ENCODE measurements at regions not wholly inside any gene's neighbourhood (a gene's known extent, or its start where the extent isn't known, plus 50 kb on each side); places are given as distances from the start of the nearest gene placed in this dataset.

DNA sequence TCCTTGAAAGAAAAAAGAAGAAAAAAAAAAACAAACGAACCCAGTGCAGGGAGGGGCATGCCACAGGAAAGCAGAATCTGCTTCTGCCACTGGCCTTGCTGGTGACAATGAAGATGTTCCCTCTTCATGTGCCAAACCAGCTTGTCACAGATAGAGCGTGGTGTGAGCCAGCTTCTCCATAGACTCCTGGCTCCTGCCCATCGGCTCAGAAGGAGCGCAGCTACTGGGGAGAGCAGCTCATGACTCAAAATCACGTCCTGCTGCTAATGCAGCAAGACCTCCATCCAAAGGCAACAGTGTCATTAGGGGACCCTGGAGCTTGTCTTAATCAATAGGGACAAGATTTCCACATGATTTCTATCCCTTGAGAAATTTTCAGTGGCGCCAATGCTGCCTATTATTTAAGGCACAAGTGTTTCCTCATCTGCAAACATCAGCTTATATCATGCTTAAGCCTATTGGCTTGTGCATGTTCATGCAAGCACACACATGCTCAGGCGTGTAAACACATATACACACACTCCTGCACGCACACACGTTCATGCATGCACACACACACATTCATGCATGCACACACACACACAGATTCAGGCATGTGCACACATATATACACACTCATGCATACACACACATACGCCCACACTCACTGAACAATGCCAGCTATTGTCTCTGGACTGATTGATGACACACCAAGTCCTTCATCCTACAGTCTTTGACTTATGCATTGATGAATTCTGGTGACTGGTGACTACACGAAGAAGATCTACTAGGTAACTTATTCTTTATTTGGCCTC is 682.0 kb upstream of the ID2 start:
- Mint-ChIP-seq H3K4me1 (ENCODE audit: low read depth) (peaks cover 19% of the 10 kb centered on the region), H3K27ac (no peak overlapping the region), H3K4me3 (no peak overlapping the region), H3K9me3 (no peaks in the 10 kb centered on the region), H3K27me3 (no peaks in the 10 kb centered on the region), H3K36me3 (ENCODE audit: low read depth) (no peaks in the 10 kb centered on the region)

DNA sequence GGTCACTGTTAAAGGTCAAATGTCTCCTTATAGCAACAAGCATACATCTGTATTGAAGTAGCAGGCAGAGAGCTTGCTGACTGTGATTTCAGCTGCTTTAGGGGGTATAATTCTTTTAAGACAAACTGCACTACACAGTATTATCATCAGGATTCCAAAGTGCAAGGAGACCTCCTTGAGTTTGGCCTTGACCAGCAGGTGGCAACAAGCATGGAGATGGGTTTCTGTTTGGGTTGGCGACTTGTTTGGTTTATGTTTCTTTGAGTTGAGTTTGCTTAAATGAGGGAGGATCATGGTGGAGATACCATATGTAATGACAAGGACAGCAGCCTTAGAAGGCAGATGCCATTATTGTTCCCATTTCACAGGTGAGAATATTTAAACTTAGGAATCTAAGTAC is 681.0 kb upstream of the ID2 start:
- Mint-ChIP-seq H3K4me1 (ENCODE audit: low read depth) (peaks cover 19% of the 10 kb centered on the region), H3K9me3 (no peaks in the 10 kb centered on the region), H3K36me3 (ENCODE audit: low read depth) (no peaks in the 10 kb centered on the region), H3K27me3 (no peaks in the 10 kb centered on the region), H3K4me3 (no peak overlapping the region), H3K27ac (no peak overlapping the region)

DNA sequence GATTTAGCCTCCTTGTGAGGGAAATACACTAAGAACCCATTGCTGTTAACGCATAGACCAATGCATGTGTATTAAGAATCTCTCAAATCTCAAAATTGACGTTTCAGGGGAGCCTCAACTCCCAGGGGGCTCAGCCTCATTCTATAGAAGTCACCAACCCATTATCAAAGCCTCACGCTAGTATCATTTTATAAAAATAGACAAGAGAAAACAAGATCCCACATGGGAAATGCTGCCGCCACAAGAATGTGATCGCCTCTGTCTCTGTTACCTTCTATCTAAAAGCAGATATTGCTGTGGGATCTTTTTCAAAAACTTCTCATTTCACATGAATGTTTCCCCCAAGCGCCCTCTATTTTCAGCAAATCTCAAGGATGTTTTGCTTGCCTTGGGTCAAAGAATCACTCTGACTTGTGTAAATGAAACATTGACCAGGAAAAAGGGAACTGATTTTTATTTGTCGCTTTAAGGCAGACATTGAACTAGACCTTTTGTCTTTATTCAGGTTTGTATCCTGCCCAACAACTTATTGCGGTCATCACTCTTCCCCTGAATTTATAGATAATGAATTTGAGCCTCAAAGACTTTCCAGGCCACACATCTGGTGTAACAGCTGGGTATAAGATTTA is 679.0 kb upstream of the ID2 start:
- Mint-ChIP-seq H3K36me3 (ENCODE audit: low read depth) (no peaks in the 10 kb centered on the region), H3K27ac (no peak overlapping the region), H3K4me3 (no peak overlapping the region), H3K4me1 (ENCODE audit: low read depth) (peaks cover 7% of the 10 kb centered on the region), H3K9me3 (no peaks in the 10 kb centered on the region), H3K27me3 (no peaks in the 10 kb centered on the region)

DNA sequence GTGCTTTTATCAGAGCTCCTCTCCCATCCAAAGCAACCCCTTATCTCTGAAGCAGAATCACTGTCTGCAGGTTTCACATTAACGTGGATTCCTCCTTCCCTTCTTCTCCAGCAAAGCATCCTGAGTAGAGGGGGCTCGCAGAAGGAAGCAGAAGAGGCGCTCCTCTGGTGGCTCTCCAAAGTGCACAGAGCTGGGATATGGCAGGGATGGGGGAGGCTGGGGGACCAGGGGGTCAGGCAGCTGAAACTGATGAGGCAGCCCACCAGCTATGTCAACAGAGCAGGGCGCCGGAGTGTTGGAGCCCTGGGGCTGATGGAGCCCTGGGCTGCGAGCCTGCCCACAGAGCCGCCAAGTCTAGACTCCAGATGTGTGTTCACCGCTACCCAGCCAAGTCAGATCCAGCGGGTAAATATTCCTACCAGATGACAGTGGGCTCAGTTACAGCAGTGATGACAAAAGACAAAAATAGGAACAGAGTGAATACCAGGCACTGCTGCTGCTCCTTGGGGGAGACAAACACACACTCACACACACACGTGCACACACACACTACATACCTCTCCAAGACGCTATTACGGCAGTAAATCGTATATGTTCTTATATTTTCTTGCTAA is 678.3 kb upstream of the ID2 start:
- Mint-ChIP-seq H3K9me3 (no peaks in the 10 kb centered on the region), H3K4me1 (ENCODE audit: low read depth) (peaks cover 7% of the 10 kb centered on the region)

DNA sequence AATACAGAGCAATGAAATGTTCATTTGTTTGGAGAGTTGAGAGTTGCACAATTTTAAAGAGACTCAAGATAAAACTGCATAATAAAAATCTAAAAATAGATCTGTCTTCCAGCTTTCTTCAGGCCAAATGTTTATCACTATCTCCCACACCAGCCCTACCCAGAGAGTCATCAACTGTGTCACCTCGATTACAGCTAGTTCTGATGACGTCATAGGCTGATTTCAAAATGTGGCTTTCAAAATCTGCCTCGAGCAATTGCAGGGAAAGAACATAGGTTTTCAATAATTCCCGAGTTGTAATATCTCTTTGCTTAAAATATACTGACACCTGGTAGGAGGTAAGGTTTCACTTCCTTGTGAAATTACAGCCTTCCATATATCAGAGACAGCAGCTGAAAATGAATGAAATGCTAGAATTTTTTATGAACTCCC is 677.6 kb upstream of the ID2 start:
- Mint-ChIP-seq H3K27ac (no peak overlapping the region), H3K4me3 (no peak overlapping the region)

More for the DNA sequence above, 678.3 kb upstream of the ID2 start:
- Mint-ChIP-seq H3K27me3 (no peaks in the 10 kb centered on the region), H3K4me3 (no peak overlapping the region), H3K36me3 (ENCODE audit: low read depth) (no peaks in the 10 kb centered on the region), H3K27ac (no peak overlapping the region)

DNA sequence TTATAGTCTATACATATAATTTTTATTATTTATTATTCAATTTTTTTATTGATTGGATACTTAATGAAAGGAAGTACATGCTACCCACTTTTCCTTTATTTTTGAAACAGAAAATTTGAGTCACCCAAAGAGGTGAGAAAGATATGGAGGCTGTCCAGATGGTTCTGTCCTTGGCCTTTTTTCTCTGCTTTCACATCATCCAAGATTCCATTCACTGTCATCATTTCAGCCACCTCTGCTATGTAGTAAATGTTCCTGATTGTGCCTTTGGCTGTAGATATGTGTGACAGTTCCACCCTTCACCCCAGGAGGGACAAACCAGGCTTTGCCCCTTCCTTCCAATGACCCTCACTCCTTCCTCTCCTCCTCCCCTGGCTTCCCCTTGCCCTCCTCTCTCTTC is 675.7 kb upstream of the ID2 start:
- H3K27ac Mint-ChIP-seq, result no peak overlapping the region
- H3K4me1 Mint-ChIP-seq (ENCODE audit: low read depth), result peaks cover 7% of the 10 kb centered on the region
- no peak overlapping the region for H3K4me3 Mint-ChIP-seq
- H3K36me3 Mint-ChIP-seq (ENCODE audit: low read depth), result no peaks in the 10 kb centered on the region
- H3K27me3 Mint-ChIP-seq, result no peaks in the 10 kb centered on the region
- H3K9me3 Mint-ChIP-seq, result no peaks in the 10 kb centered on the region

More for the DNA sequence above, 677.6 kb upstream of the ID2 start:
- no peaks in the 10 kb centered on the region for H3K27me3 Mint-ChIP-seq
- H3K9me3 Mint-ChIP-seq, result no peaks in the 10 kb centered on the region
- H3K36me3 Mint-ChIP-seq (ENCODE audit: low read depth), result no peaks in the 10 kb centered on the region
- H3K4me1 Mint-ChIP-seq (ENCODE audit: low read depth), result peaks cover 7% of the 10 kb centered on the region

DNA sequence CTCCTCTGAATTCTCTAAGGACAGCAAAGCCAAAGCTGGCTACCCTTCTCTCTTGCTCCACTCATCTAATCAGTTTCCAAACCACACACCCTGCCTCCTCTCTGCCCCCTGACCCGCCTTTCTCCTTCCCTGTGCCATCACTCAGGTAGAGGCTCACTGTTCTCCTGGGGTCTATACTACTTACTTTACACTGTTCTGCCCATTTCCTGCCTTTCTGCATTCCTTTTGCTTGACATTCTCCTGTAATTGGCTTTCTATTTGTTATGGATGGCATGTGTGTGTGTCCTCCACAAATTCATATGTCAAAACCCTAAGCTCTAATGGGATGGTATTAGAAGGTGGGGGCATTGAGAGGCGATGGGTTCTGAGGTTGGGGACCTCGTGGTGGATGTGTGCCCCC is 675.2 kb upstream of the ID2 start:
- H3K27ac Mint-ChIP-seq, result no peak overlapping the region

DNA sequence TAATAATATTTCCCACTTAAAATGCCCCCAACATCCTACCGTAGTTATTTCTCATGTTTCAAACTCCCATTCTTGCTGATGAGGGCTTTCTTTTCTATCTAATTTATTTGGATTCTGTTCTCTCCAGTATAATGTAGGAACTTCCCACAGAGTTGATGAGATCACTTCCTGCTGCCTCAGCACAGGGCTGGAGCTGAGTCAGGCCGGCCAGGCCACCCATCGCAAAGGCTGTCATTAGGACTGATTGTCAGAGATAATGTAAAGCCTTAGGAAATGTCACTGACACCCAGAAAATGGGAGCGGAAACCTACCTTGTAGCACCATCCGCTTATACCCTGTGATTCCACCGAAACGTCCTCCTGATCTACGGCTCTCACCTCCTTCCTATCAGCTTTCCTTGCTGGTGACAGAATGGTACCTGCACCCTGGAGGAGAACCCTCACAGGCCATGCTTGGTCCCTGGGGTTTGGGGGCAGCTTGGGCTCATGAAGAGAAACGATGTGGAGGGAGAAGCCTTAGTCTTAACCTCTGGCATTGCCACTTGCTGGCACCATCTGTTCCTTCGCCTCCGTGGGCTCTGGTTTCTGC is 672.8 kb upstream of the ID2 start:
- H3K4me1 Mint-ChIP-seq (ENCODE audit: low read depth), result peaks cover 7% of the 10 kb centered on the region
- H3K27ac Mint-ChIP-seq, result no peak overlapping the region
- H3K9me3 Mint-ChIP-seq, result no peaks in the 10 kb centered on the region
- no peak overlapping the region for H3K4me3 Mint-ChIP-seq
- no peaks in the 10 kb centered on the region for H3K27me3 Mint-ChIP-seq
- no peaks in the 10 kb centered on the region for H3K36me3 Mint-ChIP-seq (ENCODE audit: low read depth)

More for the DNA sequence above, 675.2 kb upstream of the ID2 start:
- H3K4me1 Mint-ChIP-seq (ENCODE audit: low read depth), result peaks cover 7% of the 10 kb centered on the region
- no peaks in the 10 kb centered on the region for H3K9me3 Mint-ChIP-seq
- H3K36me3 Mint-ChIP-seq (ENCODE audit: low read depth), result no peaks in the 10 kb centered on the region
- H3K4me3 Mint-ChIP-seq, result no peak overlapping the region
- no peaks in the 10 kb centered on the region for H3K27me3 Mint-ChIP-seq

DNA sequence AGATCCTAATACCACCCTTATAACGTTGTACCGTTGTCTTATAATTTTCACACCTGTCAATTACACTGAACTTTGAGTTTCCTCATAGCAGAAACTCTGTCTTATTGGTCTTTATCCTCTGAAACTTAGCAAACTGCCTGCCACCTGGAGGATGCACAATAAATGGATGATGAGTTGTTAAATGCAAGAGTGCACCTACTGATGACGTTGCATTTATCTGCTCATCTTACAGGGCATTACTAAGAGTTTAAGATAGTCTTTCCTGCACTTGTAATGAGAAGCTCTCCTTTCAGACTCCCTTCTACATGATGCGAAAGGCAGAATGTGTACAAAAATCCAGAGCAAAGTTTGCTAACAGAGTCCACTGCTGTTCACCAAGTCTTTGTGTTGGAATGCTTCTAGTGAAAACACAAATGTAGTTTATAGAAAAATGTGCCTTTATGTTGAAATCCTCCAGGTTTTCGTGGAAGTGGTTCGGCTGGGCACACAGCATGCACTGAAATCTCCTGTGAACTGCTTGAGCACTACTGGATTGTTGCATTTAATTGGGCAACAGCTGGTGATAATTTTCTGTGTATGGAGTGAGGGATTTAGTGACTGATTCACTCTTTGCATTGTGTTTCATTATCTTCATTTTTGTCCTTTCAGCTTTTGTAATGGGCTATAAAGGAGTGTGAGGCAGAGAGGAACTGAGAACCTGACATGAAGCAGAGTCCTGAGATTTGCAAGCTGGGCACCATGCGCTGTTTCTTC is 665.8 kb upstream of the ID2 start:
- Mint-ChIP-seq H3K4me3 (no peak overlapping the region), H3K27me3 (no peaks in the 10 kb centered on the region), H3K27ac (no peak overlapping the region), H3K9me3 (no peaks in the 10 kb centered on the region), H3K36me3 (ENCODE audit: low read depth) (no peaks in the 10 kb centered on the region), H3K4me1 (ENCODE audit: low read depth) (no peaks in the 10 kb centered on the region)

DNA sequence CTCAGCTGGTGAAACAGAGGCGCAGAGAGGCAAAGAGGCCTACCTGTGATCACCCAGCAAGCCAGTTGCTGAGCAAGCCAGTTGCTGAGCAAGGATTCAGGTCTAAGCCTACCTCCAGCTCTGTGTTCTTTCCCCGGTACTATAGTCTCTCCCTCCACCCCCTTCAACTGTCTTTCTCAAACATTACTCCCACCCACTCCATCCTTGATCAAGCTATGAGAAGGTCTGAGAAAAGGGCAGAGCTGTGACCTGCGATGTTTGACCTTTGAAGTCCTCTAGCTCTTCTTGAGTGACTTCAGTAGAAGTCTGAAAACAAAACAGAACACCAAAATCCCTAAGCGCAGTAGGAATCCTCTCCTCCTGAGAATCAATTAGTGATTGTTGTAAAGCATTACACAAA is 665.2 kb upstream of the ID2 start:
- Mint-ChIP-seq H3K9me3 (no peaks in the 10 kb centered on the region), H3K27me3 (no peaks in the 10 kb centered on the region), H3K4me3 (no peak overlapping the region), H3K27ac (no peak overlapping the region), H3K4me1 (ENCODE audit: low read depth) (no peaks in the 10 kb centered on the region), H3K36me3 (ENCODE audit: low read depth) (no peaks in the 10 kb centered on the region)

DNA sequence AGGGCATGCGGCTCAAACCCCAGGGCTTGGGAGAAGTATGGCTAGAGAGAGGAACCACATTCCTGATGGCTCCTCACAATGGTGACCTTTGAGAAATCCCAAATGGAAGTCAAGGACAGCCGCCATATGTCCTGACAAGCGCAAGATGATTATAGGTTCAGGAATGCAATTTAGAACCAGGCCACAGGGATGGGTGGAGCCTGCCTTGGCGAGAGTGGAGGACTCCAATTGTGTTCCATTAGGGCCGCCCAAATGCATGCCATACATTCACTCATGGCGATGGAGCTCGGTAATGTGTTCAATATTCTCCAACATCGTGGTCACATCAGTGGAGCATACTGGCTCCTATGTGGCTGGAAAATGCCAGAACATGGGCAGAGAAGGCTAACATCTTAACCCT is 662.9 kb upstream of the ID2 start:
- H3K4me3 Mint-ChIP-seq, result no peak overlapping the region
- no peak overlapping the region for H3K27ac Mint-ChIP-seq
- peaks cover 9% of the 10 kb centered on the region for H3K4me1 Mint-ChIP-seq (ENCODE audit: low read depth)
- no peaks in the 10 kb centered on the region for H3K27me3 Mint-ChIP-seq
- no peaks in the 10 kb centered on the region for H3K36me3 Mint-ChIP-seq (ENCODE audit: low read depth)
- peaks cover 5% of the 10 kb centered on the region for H3K9me3 Mint-ChIP-seq

DNA sequence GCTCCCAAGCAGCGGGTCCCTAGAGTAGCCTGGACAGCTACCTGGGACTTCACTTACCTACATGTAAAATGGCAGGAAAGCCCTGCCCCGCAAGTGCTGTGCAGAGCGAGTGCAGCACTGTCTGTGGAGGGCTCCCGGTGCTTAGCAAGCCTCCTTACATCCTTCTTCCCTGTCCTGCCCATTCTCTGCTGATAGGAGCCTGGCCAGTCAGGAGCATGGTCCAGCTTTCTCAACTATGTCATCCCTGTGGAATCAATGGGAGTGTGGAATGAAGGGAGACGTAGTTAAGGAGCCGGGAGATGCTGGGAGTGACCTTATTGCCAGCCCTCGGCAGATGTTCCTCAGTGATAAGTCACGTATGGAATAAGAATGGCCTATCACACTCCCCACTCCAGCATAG is 661.9 kb upstream of the ID2 start:
- Mint-ChIP-seq H3K4me1 (ENCODE audit: low read depth) (peaks cover 9% of the 10 kb centered on the region), H3K4me3 (no peak overlapping the region)

DNA sequence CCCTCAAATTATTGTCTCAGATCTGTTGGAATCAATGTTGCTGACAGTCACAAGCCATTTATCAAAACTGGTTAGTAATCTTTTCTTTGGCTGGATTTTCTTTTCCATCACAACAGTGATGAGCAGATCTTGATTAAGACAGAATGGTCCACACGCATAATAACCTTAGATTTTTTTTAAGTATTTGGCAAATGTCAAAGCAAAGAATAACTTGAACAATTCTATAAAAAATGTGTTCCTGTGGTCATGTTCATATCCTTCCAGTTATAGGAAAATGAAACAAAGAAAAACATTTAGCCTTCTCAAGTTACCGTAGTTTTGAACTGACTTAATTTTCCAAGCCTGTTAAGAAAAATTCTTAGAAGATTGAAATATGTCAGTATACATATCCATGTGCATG is 659.9 kb upstream of the ID2 start:
- peaks cover 9% of the 10 kb centered on the region for H3K4me1 Mint-ChIP-seq (ENCODE audit: low read depth)
- no peak overlapping the region for H3K4me3 Mint-ChIP-seq
- H3K27me3 Mint-ChIP-seq, result peaks cover 3% of the 10 kb centered on the region
- no peak overlapping the region for H3K27ac Mint-ChIP-seq
- peaks cover 5% of the 10 kb centered on the region for H3K9me3 Mint-ChIP-seq
- no peaks in the 10 kb centered on the region for H3K36me3 Mint-ChIP-seq (ENCODE audit: low read depth)

More for the DNA sequence above, 661.9 kb upstream of the ID2 start:
- H3K9me3 Mint-ChIP-seq, result peaks cover 5% of the 10 kb centered on the region
- H3K27ac Mint-ChIP-seq, result no peak overlapping the region
- no peaks in the 10 kb centered on the region for H3K27me3 Mint-ChIP-seq
- no peaks in the 10 kb centered on the region for H3K36me3 Mint-ChIP-seq (ENCODE audit: low read depth)

DNA sequence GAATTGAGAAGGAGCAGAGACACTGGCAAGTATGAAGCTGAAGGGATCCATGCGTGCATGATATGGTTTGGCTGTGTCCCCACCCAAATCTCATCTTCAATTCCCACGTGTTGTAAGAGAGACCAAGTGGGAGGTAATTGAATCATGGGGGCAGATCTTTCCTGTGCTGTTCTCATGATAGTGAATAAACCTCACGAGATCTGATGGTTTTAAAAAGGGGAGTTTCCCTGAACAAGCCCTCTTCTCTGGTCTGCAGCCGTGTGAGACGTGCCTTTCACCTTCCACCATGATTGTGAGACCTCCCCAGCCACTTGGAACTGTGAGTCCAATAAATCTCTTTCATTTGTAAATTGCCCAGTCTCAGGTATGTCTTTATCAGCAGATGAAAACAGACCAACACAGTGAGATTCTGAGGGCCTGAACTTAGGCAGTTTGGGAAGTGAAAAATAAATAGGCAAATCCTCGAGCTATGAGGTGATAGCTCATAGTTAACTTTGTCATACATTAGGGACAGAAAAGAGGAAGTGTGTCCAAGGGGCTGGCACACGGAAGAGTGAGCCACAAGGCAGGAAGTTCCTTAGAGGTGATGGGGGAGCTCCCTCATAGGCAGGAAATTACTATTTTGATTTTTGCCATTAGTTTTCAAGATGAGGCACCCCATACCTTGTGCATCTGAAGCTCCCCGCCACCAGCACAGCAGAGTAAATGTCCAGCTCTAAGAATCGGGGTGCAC is 658.8 kb upstream of the ID2 start:
- H3K27me3 Mint-ChIP-seq, result peaks cover 3% of the 10 kb centered on the region
- no peak overlapping the region for H3K27ac Mint-ChIP-seq
- peaks cover 5% of the 10 kb centered on the region for H3K9me3 Mint-ChIP-seq
- no peaks in the 10 kb centered on the region for H3K36me3 Mint-ChIP-seq (ENCODE audit: low read depth)
- peaks cover 9% of the 10 kb centered on the region for H3K4me1 Mint-ChIP-seq (ENCODE audit: low read depth)
- no peak overlapping the region for H3K4me3 Mint-ChIP-seq
